GM12891 (cell line): ENCODE measurements at regions not wholly inside any gene's neighbourhood (a gene's known extent, or its start where the extent isn't known, plus 50 kb on each side); places are given as distances from the start of the nearest gene placed in this dataset.

Experiments
- PAX5 ChIP-seq: IDR thresholded peaks from 2 replicates; pipeline ENCODE4 v1.6.1; 2011; ENCODE audit warnings: low read length, moderate library complexity, mild to moderate bottlenecking; ENCODE audit not compliant: insufficient read depth, severe bottlenecking
- POLR2A ChIP-seq: IDR thresholded peaks from 2 replicates; pipeline ENCODE4 v1.6.1; 2011; ENCODE audit warnings: low read depth, low read length, control low read depth
- POLR2AphosphoS5 ChIP-seq: IDR thresholded peaks from 2 replicates; pipeline ENCODE4 v1.6.1; 2011; ENCODE audit warnings: low read depth, low read length, control low read depth
- SPI1 ChIP-seq: IDR thresholded peaks from 2 replicates; pipeline ENCODE4 v1.6.1; 2011; ENCODE audit warnings: low read depth, low read length, control low read depth
- TAF1 ChIP-seq: IDR thresholded peaks from 2 replicates; pipeline ENCODE4 v1.6.1; 2011; ENCODE audit warnings: low read depth, low read length, control low read depth

- TF ChIP-seq TAF1 (no peak), POLR2A (no peak), POLR2AphosphoS5 (no peak), SPI1 (no peak), PAX5 (no peak)
Measured at GRCh38 chr1:81703756-81704463, 96.8 kb upstream of the ADGRL2 start.
